WTC11 (cell line): ENCODE measurements at regions not wholly inside any gene's neighbourhood (a gene's known extent, or its start where the extent isn't known, plus 50 kb on each side); places are given as distances from the start of the nearest gene placed in this dataset.

ENCODE experiments used
- ATAC-seq: fragments of 200-7000 bp; cut with Tn5 transposase; 2 replicates; pipeline ENCODE4 v1.10.0; 2021; ENCODE audit warnings: mild to moderate bottlenecking, moderate library complexity
- CTCF ChIA-PET: fragments of 300-600 bp; sonication (Branson Sonifier 250); formaldehyde crosslinking; loops from one replicate; lab custom pipeline; 2021; ENCODE audit warnings: antibody characterized with exemption; lab: Charles Lee
- POLR2A ChIA-PET: fragments of 350-600 bp; sonication (Branson Sonifier 250); formaldehyde crosslinking; loops from one replicate; lab custom pipeline; 2021; ENCODE audit warnings: antibody characterized with exemption; lab: Charles Lee
- DNase-seq: peaks from one replicate; pipeline ENCODE4 v3.0.0; 2021; ENCODE audit warnings: low spot score
- H3K27ac Mint-ChIP-seq: 2 replicates; pipeline ENCODE4 v1.8.0; 2021; ENCODE audit warnings: mixed read lengths
- H3K27me3 Mint-ChIP-seq: 2 replicates; pipeline ENCODE4 v1.8.0; 2021; ENCODE audit warnings: low read depth, mild to moderate bottlenecking, moderate library complexity, mixed read lengths
- H3K36me3 Mint-ChIP-seq: 2 replicates; pipeline ENCODE4 v1.8.0; 2021; ENCODE audit warnings: mixed read lengths
- H3K4me1 Mint-ChIP-seq: 2 replicates; pipeline ENCODE4 v1.8.0; 2022; ENCODE audit warnings: mixed read lengths
- H3K4me3 Mint-ChIP-seq: 2 replicates; pipeline ENCODE4 v1.8.0; 2021; ENCODE audit warnings: mild to moderate bottlenecking, moderate library complexity, mixed read lengths
- H3K9me3 Mint-ChIP-seq: 2 replicates; pipeline ENCODE4 v1.8.0; 2021; ENCODE audit warnings: mixed read lengths
- ATF1 ChIP-seq: sonication (generic); formaldehyde crosslinking; IDR thresholded peaks from 2 replicates; pipeline ENCODE4 v1.8.1; 2023; ENCODE audit warnings: mild to moderate bottlenecking, moderate library complexity, missing genetic modification reagents
- ATF2 ChIP-seq: sonication (generic); formaldehyde crosslinking; IDR thresholded peaks from 2 replicates; pipeline ENCODE4 v1.8.1; 2022; ENCODE audit warnings: low read depth, missing genetic modification reagents, borderline replicate concordance
- CREB1 ChIP-seq: sonication (generic); formaldehyde crosslinking; IDR thresholded peaks from 2 replicates; pipeline ENCODE4 v1.8.0; 2023; ENCODE audit warnings: mild to moderate bottlenecking, missing genetic modification reagents
- ELF4 ChIP-seq: sonication (generic); formaldehyde crosslinking; IDR thresholded peaks from 2 replicates; pipeline ENCODE4 v1.8.1; 2022; ENCODE audit warnings: low read depth, mild to moderate bottlenecking, moderate library complexity, missing genetic modification reagents
- ERG ChIP-seq: fragments of 250-450 bp; sonication (Bioruptor Pico); IDR thresholded peaks from 2 replicates; pipeline ENCODE4 v1.8.0; 2021; ENCODE audit warnings: mild to moderate bottlenecking
- ETV6 ChIP-seq: sonication (generic); formaldehyde crosslinking; IDR thresholded peaks from 2 replicates; pipeline ENCODE4 v1.8.1; 2022; ENCODE audit warnings: mild to moderate bottlenecking, missing genetic modification reagents
- FOXK1 ChIP-seq: sonication (generic); formaldehyde crosslinking; IDR thresholded peaks from 2 replicates; pipeline ENCODE4 v1.8.0; 2022; ENCODE audit warnings: mild to moderate bottlenecking, moderate library complexity, missing genetic modification reagents
- FOXP1 ChIP-seq: sonication (generic); formaldehyde crosslinking; IDR thresholded peaks from 2 replicates; pipeline ENCODE4 v1.8.0; 2022; ENCODE audit warnings: missing genetic modification reagents, mild to moderate bottlenecking, moderate library complexity, borderline replicate concordance
- JUN ChIP-seq: sonication (generic); formaldehyde crosslinking; IDR thresholded peaks from 2 replicates; pipeline ENCODE4 v1.8.0; 2023; ENCODE audit warnings: mild to moderate bottlenecking, missing genetic modification reagents
- KAT7 ChIP-seq: sonication (generic); formaldehyde crosslinking; IDR thresholded peaks from 2 replicates; pipeline ENCODE4 v1.8.1; 2023; ENCODE audit warnings: missing genetic modification reagents, mild to moderate bottlenecking, borderline replicate concordance
- MAX ChIP-seq: sonication (generic); formaldehyde crosslinking; IDR thresholded peaks from 2 replicates; pipeline ENCODE4 v1.8.0; 2022; ENCODE audit warnings: mild to moderate bottlenecking, missing genetic modification reagents
- NFYB ChIP-seq: sonication (generic); formaldehyde crosslinking; conservative IDR thresholded peaks from 2 replicates; pipeline ENCODE4 v1.8.0; 2022; ENCODE audit warnings: low read depth, missing genetic modification reagents
- RORB ChIP-seq: fragments of 250-450 bp; sonication (Bioruptor Pico); IDR thresholded peaks from 2 replicates; pipeline ENCODE4 v1.9.0; 2021; ENCODE audit warnings: mild to moderate bottlenecking
- SMAD4 ChIP-seq: sonication (generic); formaldehyde crosslinking; IDR thresholded peaks from 2 replicates; pipeline ENCODE4 v1.8.0; 2022; ENCODE audit warnings: mild to moderate bottlenecking, missing genetic modification reagents
- STAT6 ChIP-seq: sonication (generic); formaldehyde crosslinking; conservative IDR thresholded peaks from 2 replicates; pipeline ENCODE4 v1.8.1; 2023; ENCODE audit warnings: mild to moderate bottlenecking, low read depth, missing genetic modification reagents, moderate library complexity
- TCF7 ChIP-seq: sonication (generic); formaldehyde crosslinking; IDR thresholded peaks from 2 replicates; pipeline ENCODE4 v1.8.0; 2022; ENCODE audit warnings: mild to moderate bottlenecking, low read depth, missing genetic modification reagents, moderate library complexity
- TEAD4 ChIP-seq: sonication (generic); formaldehyde crosslinking; IDR thresholded peaks from 2 replicates; pipeline ENCODE4 v1.8.0; 2022; ENCODE audit warnings: mild to moderate bottlenecking, missing genetic modification reagents
- ZNF512 ChIP-seq: sonication (generic); formaldehyde crosslinking; IDR thresholded peaks from 2 replicates; pipeline ENCODE4 v1.8.1; 2022; ENCODE audit warnings: missing genetic modification reagents, borderline replicate concordance
- ZNF532 ChIP-seq: fragments of 250-450 bp; sonication (Bioruptor Pico); IDR thresholded peaks from 2 replicates; pipeline ENCODE4 v1.9.0; 2021; ENCODE audit warnings: mild to moderate bottlenecking, borderline replicate concordance

DNA sequence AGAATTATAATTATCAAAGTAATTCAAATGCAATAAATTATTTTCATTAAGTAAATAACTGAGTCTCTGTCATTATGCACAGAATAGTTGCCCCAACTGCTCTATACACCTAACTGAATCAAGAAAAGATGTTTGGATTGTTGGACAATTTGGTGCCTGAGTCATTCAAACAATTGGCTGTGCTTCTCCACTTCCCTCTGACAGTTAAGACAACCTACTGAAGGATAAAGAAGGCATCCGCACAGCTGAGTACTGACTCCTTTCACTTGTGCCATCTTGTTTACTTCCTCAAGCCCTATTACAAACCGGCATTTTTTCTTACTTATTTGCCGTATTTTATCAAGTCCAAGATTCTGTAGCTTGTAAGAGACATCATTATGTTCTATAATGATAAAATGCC, 110.6 kb upstream of the C1QTNF7 start (continued):
- TF ChIP-seq STAT6 (CRISPR knock-in tag): no peak
- TF ChIP-seq KAT7 (CRISPR knock-in tag): no peak
- no peak for TF ChIP-seq ZNF512
- no peak for TF ChIP-seq ZNF532 (CRISPR knock-in tag)
- no peak for TF ChIP-seq FOXP1 (CRISPR knock-in tag)
- no peak for TF ChIP-seq ATF1
- TF ChIP-seq RORB (CRISPR knock-in tag): no peak
- no peak for TF ChIP-seq NFYB (CRISPR knock-in tag)

DNA sequence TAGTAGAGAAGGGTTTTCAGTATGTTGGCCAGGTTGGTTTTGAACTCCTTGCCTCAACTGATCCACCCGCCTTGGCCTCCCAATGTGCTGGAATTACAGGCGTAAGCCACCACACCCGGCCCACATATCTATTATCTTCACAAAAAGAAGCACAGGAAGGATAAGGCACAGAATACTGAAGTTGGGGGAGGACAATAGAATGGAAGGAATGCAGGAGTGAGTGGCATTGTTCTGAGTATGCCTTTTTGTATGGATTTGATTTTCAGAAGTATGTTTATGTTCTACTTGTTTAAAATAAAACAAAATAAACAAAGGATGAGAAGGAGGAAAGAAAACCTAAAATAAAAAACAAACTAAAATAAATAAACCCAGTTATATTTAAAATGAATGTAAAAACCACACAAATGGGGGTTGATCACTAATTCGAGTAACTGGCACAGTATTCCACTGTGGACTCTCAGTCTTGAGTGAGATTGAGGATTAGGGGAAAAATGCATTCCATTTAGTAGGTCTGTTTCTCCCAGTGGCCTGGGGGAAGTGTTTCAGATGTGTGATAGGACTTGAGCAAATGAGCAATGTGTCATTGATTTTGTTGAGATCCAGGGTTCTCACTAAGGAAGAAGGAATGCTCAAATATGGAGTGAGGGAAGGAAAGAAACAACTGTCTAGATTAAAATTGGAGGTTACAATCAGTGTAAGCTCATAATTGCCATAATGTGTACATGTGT, 109.0 kb upstream of the C1QTNF7 start:
- ATAC-seq: no peak
- Mint-ChIP-seq H3K4me1 (peaks cover 19% of the 10 kb centered on the region), H3K36me3 (no peaks in the 10 kb centered on the region), H3K4me3 (no peak overlapping the region), H3K9me3 (no peaks in the 10 kb centered on the region), H3K27ac (no peak overlapping the region), H3K27me3 (no peaks in the 10 kb centered on the region)
- ChIA-PET POLR2A (no interaction called here), CTCF (no interaction called here)
- no peak for TF ChIP-seq TCF7
- TF ChIP-seq ETV6: no peak
- no peak for TF ChIP-seq SMAD4 (CRISPR knock-in tag)
- TF ChIP-seq CREB1: no peak
- no peak for TF ChIP-seq JUN (CRISPR knock-in tag)
- no peak for TF ChIP-seq TEAD4 (CRISPR knock-in tag)
- TF ChIP-seq ERG (CRISPR knock-in tag): no peak
- TF ChIP-seq ELF4 (CRISPR knock-in tag): no peak
- no peak for TF ChIP-seq FOXK1 (CRISPR knock-in tag)
- no peak for TF ChIP-seq ZNF532 (CRISPR knock-in tag)
- TF ChIP-seq MAX (CRISPR knock-in tag): no peak
- TF ChIP-seq ATF2 (CRISPR knock-in tag): no peak
- no peak for TF ChIP-seq NFYB (CRISPR knock-in tag)
- DNase-seq: no peak
